ENCODE measurements at regions not wholly inside any gene's neighbourhood (a gene's known extent, or its start where the extent isn't known, plus 50 kb on each side); places are given as distances from the start of the nearest gene placed in this dataset.

DNA sequence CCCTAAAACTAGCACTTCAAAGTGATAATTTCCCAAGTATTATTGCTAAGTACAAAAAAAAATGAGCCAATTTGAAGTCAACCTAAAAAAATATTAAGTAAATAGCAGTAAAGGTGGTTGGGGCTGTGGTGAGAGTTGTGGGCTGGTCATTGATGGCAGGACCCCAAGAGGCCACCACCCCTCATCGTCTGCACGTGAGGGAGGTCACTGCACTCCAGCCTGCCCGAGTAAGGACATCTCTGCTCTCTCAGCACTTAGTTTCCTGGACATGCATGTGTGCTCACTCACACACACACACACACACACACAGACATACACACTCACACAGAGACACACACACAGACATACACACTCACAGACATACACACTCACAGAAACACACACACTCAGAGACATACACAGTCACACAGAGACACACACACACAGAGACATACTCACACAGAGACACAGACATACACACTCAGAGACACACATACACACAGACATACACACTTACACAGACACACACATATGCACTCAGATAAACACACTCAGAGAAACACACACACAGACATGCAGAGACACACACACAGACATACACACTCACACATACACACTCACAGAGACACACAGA, 127.2 kb upstream of the SOX1 start:
- intact Hi-C loops (cut with micrococcal nuclease; ENCODE audit: unreplicated experiment) = no loop called here
- no peak for TF ChIP-seq EZH2 (IDR thresholded peaks at IDR 0.05; ENCODE audit: borderline replicate concordance, low read depth, low read length, poor library complexity, severe bottlenecking)
- TF ChIP-seq, protein P1, sequence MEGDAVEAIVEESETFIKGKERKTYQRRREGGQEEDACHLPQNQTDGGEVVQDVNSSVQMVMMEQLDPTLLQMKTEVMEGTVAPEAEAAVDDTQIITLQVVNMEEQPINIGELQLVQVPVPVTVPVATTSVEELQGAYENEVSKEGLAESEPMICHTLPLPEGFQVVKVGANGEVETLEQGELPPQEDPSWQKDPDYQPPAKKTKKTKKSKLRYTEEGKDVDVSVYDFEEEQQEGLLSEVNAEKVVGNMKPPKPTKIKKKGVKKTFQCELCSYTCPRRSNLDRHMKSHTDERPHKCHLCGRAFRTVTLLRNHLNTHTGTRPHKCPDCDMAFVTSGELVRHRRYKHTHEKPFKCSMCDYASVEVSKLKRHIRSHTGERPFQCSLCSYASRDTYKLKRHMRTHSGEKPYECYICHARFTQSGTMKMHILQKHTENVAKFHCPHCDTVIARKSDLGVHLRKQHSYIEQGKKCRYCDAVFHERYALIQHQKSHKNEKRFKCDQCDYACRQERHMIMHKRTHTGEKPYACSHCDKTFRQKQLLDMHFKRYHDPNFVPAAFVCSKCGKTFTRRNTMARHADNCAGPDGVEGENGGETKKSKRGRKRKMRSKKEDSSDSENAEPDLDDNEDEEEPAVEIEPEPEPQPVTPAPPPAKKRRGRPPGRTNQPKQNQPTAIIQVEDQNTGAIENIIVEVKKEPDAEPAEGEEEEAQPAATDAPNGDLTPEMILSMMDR (conservative IDR thresholded peaks at IDR 0.05; ENCODE audit: low read depth, low read length) = no peak
- no TSS peak for BruUV-seq (replicated peaks)
- Histone ChIP-seq H3K4me1 (ENCODE audit: insufficient read depth, low read length, poor library complexity, severe bottlenecking) (no peaks in the 10 kb centered on the region), H3K4me3 (ENCODE audit: low read depth, low read length, poor library complexity, severe bottlenecking) (no peak overlapping the region), H3K27ac (ENCODE audit: low read depth, low read length, poor library complexity, severe bottlenecking) (no peak overlapping the region), H3K9me3 (ENCODE audit: low read depth, low read length, poor library complexity, severe bottlenecking) (no peaks in the 10 kb centered on the region), H3K36me3 (ENCODE audit: insufficient read depth, low read length, poor library complexity, severe bottlenecking) (no peaks in the 10 kb centered on the region), H3K27me3 (replicated peaks; ENCODE audit: insufficient read depth, low read depth, low read length, poor library complexity) (peaks cover 56% of the 10 kb centered on the region)
- ChIA-PET CTCF (no interaction called here), POLR2A (ENCODE audit: low non-redundant PET) (no interaction called here)
- no peak for DNase-seq (ENCODE audit: low spot score)

DNA sequence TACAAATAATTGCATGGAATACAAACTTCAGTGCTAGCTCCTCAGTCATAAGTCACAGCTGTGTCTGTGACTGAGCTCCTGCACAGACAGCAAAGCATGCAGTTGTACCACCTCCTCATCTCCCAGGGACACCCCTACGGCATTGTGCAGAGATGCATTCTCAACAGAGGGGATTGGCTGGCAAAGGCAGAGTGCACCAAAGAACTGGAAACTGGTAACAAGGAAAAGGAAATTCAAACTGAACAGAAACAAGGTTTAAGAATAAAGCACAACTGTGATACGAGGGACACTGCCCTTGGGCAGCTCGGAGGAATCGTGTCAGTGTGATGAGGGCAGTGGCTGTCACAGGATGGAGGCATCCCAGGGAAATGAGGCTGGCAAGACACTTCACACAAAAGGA, 126.1 kb upstream of the SOX1 start:
- ChIA-PET POLR2A (ENCODE audit: low non-redundant PET) (no interaction called here), CTCF (no interaction called here)
- H3K27ac ChIP-seq (ENCODE audit: low read depth, low read length, poor library complexity, severe bottlenecking) = no peak overlapping the region
- TF ChIP-seq, protein P1 (conservative IDR thresholded peaks at IDR 0.05; ENCODE audit: low read depth, low read length) = no peak
- no peak for TF ChIP-seq EZH2 (IDR thresholded peaks at IDR 0.05; ENCODE audit: borderline replicate concordance, low read depth, low read length, poor library complexity, severe bottlenecking)
- no peaks in the 10 kb centered on the region for H3K9me3 ChIP-seq (ENCODE audit: low read depth, low read length, poor library complexity, severe bottlenecking)
- no peak for DNase-seq (ENCODE audit: low spot score)
- no TSS peak for BruUV-seq (replicated peaks)
- peaks cover 58% of the 10 kb centered on the region for H3K27me3 ChIP-seq (replicated peaks; ENCODE audit: insufficient read depth, low read depth, low read length, poor library complexity)
- H3K4me3 ChIP-seq (ENCODE audit: low read depth, low read length, poor library complexity, severe bottlenecking) = no peak overlapping the region
- H3K4me1 ChIP-seq (ENCODE audit: insufficient read depth, low read length, poor library complexity, severe bottlenecking) = no peaks in the 10 kb centered on the region
- H3K36me3 ChIP-seq (ENCODE audit: insufficient read depth, low read length, poor library complexity, severe bottlenecking) = no peaks in the 10 kb centered on the region
- intact Hi-C loops (cut with micrococcal nuclease; ENCODE audit: unreplicated experiment) = no loop called here

DNA sequence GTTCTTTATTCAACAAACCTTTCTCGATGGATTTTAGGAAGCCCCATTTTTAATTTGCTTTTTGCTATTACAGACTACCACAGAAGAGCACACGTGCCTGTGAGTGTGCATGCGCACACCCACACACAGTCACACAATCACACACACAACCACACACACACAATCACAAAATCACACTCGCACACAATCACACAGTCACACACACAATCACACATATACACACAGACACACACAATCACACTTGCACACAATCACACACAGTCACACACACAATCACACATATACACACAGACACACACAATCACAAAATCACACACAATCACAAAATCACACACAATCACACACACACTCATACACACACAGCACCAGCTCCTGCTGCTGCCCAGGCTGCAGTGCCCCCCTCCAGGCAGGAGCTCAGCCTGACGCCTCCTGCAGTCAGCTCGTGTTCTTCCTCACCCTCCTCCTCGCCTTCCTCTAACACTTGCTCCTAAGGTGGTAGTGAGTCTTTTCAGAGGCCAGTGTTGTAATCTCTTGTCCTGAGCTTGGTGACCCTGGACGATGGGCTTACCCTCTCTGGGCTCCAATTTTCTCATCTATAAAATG, 125.0 kb upstream of the SOX1 start:
- H3K27ac ChIP-seq (ENCODE audit: low read depth, low read length, poor library complexity, severe bottlenecking) = no peak overlapping the region
- ChIA-PET CTCF (no interaction called here), POLR2A (ENCODE audit: low non-redundant PET) (interaction anchor here (0.6 kb wide), 1 partner anchor 60 kb away, joined by 4 read pairs; no protein-coding TSS in a partner anchor)
- no TSS peak for BruUV-seq (replicated peaks)
- no peak overlapping the region for H3K4me3 ChIP-seq (ENCODE audit: low read depth, low read length, poor library complexity, severe bottlenecking)
- DNase-seq (ENCODE audit: low spot score) = no peak
- H3K36me3 ChIP-seq (ENCODE audit: insufficient read depth, low read length, poor library complexity, severe bottlenecking) = no peaks in the 10 kb centered on the region
- intact Hi-C loops (cut with micrococcal nuclease; ENCODE audit: unreplicated experiment) = no loop called here
- H3K4me1 ChIP-seq (ENCODE audit: insufficient read depth, low read length, poor library complexity, severe bottlenecking) = no peaks in the 10 kb centered on the region
- H3K9me3 ChIP-seq (ENCODE audit: low read depth, low read length, poor library complexity, severe bottlenecking) = no peaks in the 10 kb centered on the region
- peaks cover 63% of the 10 kb centered on the region for H3K27me3 ChIP-seq (replicated peaks; ENCODE audit: insufficient read depth, low read depth, low read length, poor library complexity)
- no peak for TF ChIP-seq EZH2 (IDR thresholded peaks at IDR 0.05; ENCODE audit: borderline replicate concordance, low read depth, low read length, poor library complexity, severe bottlenecking)
- TF ChIP-seq, protein P1 (conservative IDR thresholded peaks at IDR 0.05; ENCODE audit: low read depth, low read length) = no peak

Data from A673 (cell line).